ENCODE measurements at regions not wholly inside any gene's neighbourhood (a gene's known extent, or its start where the extent isn't known, plus 50 kb on each side); places are given as distances from the start of the nearest gene placed in this dataset.

GRCh38 chr5:2291146-2291840 lies 408.6 kb upstream of the IRX4 start:
- Histone ChIP-seq H2BK120ac (replicated peaks; ENCODE audit: low read depth, low read length) (no peak overlapping the region), H3K9me3 (ENCODE audit: insufficient read depth in 2 of 2, low read depth in 1 of 2, low read length in 1 of 2) (peaks cover 0 to 4% of the 10 kb centered on the region in 2 experiments; a peak in 2 of 4 replicates), H2BK12ac (ENCODE audit: low read depth, low read length) (no peak overlapping the region), H3K27me3 (replicated peaks in 1 of 4; ENCODE audit: control insufficient read depth in 3 of 4, extremely low read depth in 1 of 4, insufficient read depth in 3 of 4, low read length in 3 of 4) (no peaks in the 10 kb centered on the region), H4K8ac (ENCODE audit: extremely low read depth, insufficient read depth, low read length) (no peak overlapping the region), H2AFZ (ENCODE audit: low read length) (no peak overlapping the region), H3K23ac (ENCODE audit: insufficient read length) (no peak overlapping the region), H3K4me1 (replicated peaks in 1 of 4; ENCODE audit: control insufficient read depth in 3 of 4, insufficient read depth in 4 of 4, low read length in 3 of 4) (peaks cover 0 to 4% (median 1%) of the 10 kb centered on the region in 4 experiments; a peak in 3 of 7 replicates), H3K23me2 (ENCODE audit: low read depth, low read length) (no peaks in the 10 kb centered on the region; the same call in 1 of the 2 replicates), H2AK5ac (ENCODE audit: low read depth, low read length) (no peak overlapping the region), H3K56ac (replicated peaks; ENCODE audit: insufficient read length, low read depth, low read length) (no peak overlapping the region), H3K4me3 (ENCODE audit: extremely low read depth in 1 of 4, insufficient read depth in 2 of 4, low read depth in 3 of 4, low read length in 4 of 4) (no peak overlapping the region), H3K9ac (replicated peaks in 1 of 4; ENCODE audit: extremely low read depth in 1 of 4, low read depth in 3 of 4, low read length in 3 of 4) (no peak overlapping the region), H3K4me2 (ENCODE audit: insufficient read depth in 1 of 2, low read depth in 2 of 2, low read length in 2 of 2) (no peak overlapping the region), H4K5ac (ENCODE audit: insufficient read length, low read depth, low read length) (no peak overlapping the region), H4K20me1 (replicated peaks in 1 of 2; ENCODE audit: control insufficient read depth in 1 of 2, insufficient read depth in 2 of 2, low read length in 2 of 2) (no peaks in the 10 kb centered on the region), H4K91ac (replicated peaks; ENCODE audit: insufficient read length, low read length) (no peak overlapping the region), H3K36me3 (ENCODE audit: control insufficient read depth in 2 of 4, insufficient read depth in 4 of 4, low read length in 3 of 4) (no peaks in the 10 kb centered on the region), H2BK5ac (ENCODE audit: low read depth, low read length) (no peak overlapping the region), H3K14ac (ENCODE audit: insufficient read length) (no peak overlapping the region), H3K4ac (replicated peaks; ENCODE audit: insufficient read length, low read depth, low read length) (no peak overlapping the region), H3K79me2 (ENCODE audit: control insufficient read depth in 1 of 2, insufficient read depth in 2 of 2, low read length in 2 of 2) (no peaks in the 10 kb centered on the region), H3K18ac (ENCODE audit: extremely low read depth, low read length) (no peak overlapping the region), H3K27ac (ENCODE audit: low read depth, low read length) (no peak overlapping the region), H3K79me1 (ENCODE audit: low read depth, low read length) (no peaks in the 10 kb centered on the region), H2BK15ac (ENCODE audit: low read length) (no peak overlapping the region), H2BK20ac (ENCODE audit: low read length) (no peak overlapping the region)
- 94% methylated on average over 18 of the region's 19 CpGs; no CpG with 5 or more reads in 1 of the 2 experiments for WGBS, 2 experiments (ENCODE audit: extremely low coverage in 1 of 2, insufficient coverage in 1 of 2, insufficient read length in 1 of 2, insufficient replicate concordance in 2 of 2, low coverage in 1 of 2, low lambda C conversion rate in 2 of 2, missing lambda C conversion rate in 1 of 2)
- ChIA-PET CTCF (ENCODE audit: partially characterized antibody) (interaction anchor here (0.7 to 0.9 kb wide), 2 partner anchors 17 to 111 kb away, joined by 3 read pairs; no protein-coding TSS in a partner anchor), POLR2A (ENCODE audit: partially characterized antibody) (no interaction called here)
- no peak for DNase-seq (ENCODE audit: low read depth in 1 of 2, low spot score in 2 of 2)
- no peak for FAIRE-seq
- no peak for TF ChIP-seq ATF2 (IDR thresholded peaks at IDR 0.05; ENCODE audit: low read length)
- no peak for TF ChIP-seq E2F6 (IDR thresholded peaks at IDR 0.05)
- TF ChIP-seq RAD21 (IDR thresholded peaks at IDR 0.05 in 1 of 2, conservative IDR thresholded peaks at IDR 0.05 in 1 of 2; ENCODE audit: low read depth in 2 of 2, low read length in 2 of 2): no peak
- TF ChIP-seq SIX5 (IDR thresholded peaks at IDR 0.05; ENCODE audit: low read depth, low read length): no peak
- TF ChIP-seq ZNF274 (IDR thresholded peaks at IDR 0.05; ENCODE audit: borderline replicate concordance, extremely low read depth, low read length): no peak
- no peak for TF ChIP-seq POU5F1 (IDR thresholded peaks at IDR 0.05; ENCODE audit: low read depth, low read length)
- TF ChIP-seq RBBP5 (IDR thresholded peaks at IDR 0.05; ENCODE audit: borderline replicate concordance, low read depth, low read length): no peak

All from H1 (cell line).